HG03521 (cell line): ENCODE measurements at regions not wholly inside any gene's neighbourhood (a gene's known extent, or its start where the extent isn't known, plus 50 kb on each side); places are given as distances from the start of the nearest gene placed in this dataset.

Experiments used
- ATAC-seq: cut with Tn5 transposase; IDR thresholded peaks from one replicate; pipeline ENCODE4 v1.9.1; 2021; ENCODE audit warnings: mild to moderate bottlenecking, moderate library complexity; ENCODE audit not compliant: unreplicated experiment

DNA sequence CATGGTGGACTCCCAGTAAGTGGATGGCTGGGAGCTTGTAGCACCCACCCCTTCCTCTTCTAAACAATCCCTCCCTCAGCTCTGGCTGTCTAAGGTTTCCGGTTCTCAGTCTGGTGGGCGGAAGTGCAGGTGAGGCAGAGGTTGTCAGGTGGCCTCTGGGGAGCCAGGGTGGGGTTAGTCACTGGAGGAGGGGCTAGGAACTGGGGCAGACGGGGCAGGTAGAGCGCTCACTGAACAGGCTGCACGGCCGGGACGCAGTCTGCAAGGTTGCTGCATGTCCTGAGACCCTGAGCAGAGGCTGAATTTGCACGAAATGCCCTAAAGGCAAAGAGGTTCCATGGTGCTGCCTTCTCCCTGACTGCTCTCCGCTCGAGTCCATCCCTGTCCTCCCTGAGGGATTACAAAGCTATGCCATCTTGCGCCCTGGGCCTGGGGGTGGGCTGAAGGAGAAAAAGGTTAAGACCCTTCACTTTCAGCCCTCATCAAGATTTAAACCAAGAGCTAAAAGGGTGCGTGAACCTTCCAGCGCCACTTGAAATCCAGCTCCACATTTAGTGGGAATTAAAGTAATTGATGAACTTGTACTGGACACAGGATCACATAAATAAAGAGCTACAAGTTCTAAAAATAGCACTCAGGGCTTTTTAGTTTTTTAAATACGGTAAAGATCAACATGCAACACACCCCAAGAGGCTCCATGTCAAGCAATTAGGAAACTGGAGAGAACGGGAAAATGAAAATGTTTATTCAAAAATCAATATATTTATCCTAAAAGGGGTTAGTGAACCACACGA lies 62.3 kb upstream of the CTBP2 start:
- ATAC-seq: no peak

DNA sequence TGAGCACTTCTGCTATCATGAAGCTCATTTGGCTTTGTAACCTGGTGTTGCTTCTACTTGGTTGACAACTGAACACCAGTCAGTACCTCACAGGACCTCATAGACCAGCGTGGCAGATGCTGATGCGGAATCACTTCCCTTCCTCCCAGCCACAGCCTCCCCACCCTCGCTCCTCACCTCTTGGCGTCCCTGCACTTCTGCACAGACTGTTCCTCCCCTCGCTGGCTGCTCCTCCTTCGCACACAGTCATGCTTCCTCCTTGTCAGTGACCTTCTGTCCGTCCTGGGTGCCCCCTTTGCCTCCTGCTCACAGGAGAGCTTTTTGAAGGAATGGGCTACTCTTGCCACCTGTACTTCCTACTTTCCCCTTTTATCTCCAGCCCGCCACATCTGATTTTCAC lies 61.4 kb upstream of the CTBP2 start:
- ATAC-seq: no peak

GRCh38 chr10:125219776-125220175 lies 59.4 kb upstream of the CTBP2 start:
- no peak for ATAC-seq

DNA sequence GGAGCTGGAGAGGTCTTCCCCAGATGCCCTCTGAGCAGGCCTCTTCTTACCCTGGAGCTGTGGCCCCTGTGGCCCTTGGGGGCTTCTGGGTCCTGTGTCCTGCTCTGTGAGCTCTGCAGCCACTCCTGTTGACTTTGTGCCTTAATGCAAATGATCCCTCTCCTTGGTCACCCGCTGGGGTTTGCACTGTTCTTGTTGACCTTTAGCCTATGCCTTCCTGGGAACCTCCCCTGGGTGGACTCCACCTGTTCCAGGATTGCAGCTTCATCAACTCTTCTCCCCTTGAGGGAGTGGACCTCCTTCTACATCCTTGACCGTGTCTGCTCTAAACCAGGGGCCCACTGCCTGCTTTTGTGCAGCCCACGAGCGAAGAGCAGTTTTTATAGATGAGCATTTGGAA lies 58.6 kb upstream of the CTBP2 start:
- no peak for ATAC-seq

DNA sequence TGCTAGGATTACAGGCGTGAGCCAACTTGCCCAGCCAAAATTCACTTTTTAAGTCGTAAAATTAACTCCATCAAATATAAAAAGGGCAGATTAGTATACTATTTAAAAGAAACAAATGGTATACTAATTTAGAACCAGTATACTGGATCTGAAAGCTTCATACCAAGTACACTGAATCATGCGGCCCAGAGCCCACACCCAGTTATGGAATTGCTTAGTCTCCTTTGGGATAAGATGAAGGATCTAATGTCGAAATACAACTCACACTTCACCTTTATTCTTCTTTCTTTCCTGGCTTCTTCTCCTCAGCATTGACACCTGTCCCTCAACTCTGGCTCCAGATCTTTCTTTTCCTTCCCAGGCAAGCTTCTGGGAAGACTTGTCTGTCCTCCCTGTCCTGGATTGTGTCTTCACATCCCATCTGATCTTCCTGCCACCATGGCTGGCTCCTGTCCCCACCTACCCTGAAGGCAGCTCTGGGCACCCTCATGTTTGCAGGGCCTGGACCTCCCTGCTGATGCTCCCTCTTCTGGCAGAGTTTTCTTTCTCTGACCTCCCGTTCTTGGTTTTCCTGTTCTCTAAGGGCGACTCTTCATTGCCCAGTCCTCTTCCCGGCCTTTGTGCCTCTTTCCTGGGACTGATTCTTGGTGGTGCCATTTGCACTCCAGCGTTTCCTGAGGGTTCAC lies 57.8 kb upstream of the CTBP2 start:
- ATAC-seq: no peak

- no peak for ATAC-seq
Observed at GRCh38 chr10:125216861-125217260, 56.5 kb upstream of the CTBP2 start.

DNA sequence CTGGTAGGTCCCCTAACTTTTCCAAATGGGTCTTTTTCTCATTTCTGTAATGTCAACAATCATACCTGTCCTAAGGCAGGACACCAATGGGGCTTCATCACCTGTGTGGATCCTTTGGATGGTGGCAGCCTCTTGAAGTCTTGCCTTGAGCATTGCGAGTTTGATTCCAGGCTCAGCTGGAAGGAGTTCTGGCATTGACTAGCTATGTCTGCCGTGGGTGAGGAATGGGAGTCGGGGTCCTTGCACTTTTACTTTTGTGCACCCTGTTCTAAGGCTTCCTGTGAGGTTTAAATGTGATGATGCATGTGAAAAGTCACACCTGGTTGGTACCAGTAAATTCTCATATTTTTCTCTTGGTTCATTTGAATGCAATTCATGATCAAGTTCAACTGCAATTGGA lies 55.9 kb upstream of the CTBP2 start:
- ATAC-seq: no peak

DNA sequence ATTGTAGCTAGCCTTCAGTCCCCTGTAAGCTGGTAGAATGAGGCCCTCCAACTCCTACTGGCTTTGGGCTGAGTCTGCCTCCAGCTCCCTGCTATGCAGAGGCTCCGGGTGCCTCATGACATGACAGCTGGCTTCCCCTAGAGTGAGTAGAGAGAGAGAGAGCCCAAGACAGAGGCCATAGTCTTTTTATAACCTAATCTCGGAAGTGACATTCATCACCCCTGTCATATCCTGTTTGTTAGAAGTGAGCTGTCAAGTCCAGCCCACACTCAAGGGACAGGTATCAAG lies 53.9 kb upstream of the CTBP2 start:
- ATAC-seq: no peak

DNA sequence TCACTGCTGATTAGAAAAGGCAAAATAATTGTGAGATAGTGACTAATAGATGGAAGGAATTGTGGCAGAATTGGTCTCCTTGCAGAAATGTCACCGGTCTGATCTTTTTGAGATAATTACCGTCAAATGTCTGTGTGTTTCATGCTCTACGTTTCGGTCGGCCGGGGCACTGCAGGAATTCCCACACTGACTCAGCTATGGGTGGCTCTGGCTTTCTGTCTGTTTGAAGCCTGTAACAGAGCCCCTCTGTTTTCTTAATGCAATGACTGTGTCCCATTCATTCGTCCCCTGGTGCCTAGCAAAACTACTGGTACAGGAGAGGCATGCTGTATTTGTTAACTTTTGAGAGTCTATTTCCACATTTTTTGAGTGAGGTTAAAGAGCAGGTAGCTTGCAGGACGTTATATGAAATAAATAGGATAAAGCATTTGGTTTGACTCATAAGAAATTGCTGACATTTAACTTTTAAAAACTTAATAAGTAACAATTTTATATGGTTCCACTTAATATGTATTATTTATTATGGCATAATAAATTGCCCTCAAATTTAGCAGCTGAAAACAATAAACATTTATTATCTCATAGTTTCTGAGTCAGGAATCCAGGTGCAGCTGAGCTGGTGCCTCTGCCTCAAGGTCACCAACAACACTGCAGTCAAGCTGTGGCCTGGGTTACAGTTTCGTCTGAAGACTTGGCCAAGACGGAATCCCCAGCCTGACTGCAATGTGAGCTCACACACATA lies 53.3 kb upstream of the CTBP2 start:
- no peak for ATAC-seq

DNA sequence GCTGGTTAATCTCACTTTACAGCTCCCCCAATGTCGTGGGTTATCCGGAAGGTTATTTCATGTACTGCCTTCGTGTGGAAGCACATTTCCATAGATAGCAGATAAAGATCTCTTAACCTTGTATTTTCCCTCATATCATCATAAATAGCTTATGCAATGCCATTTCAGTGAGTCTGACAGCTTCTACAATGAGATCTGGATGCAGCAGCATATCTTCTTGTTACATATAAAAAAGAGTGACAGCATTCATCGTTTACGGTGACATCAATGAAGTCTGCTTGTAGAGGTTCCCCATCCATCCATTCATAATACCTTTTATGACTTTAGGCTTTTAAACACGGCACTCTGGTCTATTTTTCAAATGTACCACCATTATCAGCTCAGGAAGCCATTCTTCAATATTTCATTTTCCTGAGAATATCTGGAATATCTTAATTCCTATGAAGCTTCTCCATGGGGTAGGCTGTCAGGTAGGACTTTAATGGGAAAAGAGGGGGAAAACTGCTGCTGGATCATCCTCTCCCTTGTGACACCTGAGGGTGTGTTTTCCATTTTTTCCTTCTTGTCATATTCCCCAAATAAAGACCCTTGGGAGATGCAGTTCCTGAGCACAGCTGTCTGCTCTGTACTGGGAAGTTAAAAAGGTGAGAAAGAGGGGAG lies 51.9 kb upstream of the CTBP2 start:
- no peak for ATAC-seq
